T-helper 2 cell (primary cell): ENCODE measurements at regions not wholly inside any gene's neighbourhood (a gene's known extent, or its start where the extent isn't known, plus 50 kb on each side); places are given as distances from the start of the nearest gene placed in this dataset.
"Not testable (repeated sequence)": the region's sequence is repeated elsewhere in the genome, so short reads cannot be mapped to it uniquely, and the experiment has no call there.

ENCODE experiments used
- DNase-seq, 5 experiments: peaks; one replicate each; pipeline versions ENCODE4 v3.0.0 to v3.0.0-alpha.2; 2012 to 2022

DNA sequence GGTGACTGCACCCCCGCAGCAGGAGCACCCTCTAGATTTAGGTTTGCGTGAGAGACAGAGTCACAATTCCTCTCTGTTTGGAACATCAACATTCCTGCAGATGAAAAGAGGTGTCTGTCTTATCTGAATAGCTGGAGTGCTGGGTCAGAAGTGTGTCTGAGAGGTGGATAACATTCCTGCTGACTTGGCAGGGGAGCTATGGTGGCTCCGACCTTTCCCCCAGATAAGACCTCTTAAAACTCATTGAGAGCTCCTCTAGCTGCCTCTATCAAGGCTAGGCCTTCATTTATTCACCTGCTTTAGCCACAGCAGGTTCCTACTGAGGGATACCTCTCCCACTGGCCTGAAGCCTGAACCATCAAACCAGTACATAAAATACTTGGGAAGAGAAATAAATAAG lies 615.5 kb downstream of the LRRC70 start:
- no peak for DNase-seq

DNA sequence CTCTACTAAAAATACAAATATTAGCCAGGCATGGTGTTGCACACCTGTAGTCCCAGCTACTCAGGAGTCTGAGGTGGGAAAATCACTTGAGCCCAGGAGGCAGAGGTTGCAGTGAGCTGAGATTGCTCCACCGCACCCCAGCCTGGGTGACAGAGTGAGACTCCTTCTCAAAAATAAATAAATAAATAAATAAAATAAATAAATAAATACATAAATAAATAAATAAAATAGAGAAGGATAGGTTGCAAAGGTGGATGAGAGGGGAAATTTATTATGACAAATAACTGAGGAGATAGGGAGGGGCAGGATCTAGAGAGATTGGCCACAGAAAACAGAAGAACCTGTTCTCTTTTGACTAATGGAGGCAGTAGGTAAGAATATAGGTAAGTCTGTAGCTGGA lies 601.6 kb downstream of the LRRC70 start:
- DNase-seq: not testable (repeated sequence)

DNA sequence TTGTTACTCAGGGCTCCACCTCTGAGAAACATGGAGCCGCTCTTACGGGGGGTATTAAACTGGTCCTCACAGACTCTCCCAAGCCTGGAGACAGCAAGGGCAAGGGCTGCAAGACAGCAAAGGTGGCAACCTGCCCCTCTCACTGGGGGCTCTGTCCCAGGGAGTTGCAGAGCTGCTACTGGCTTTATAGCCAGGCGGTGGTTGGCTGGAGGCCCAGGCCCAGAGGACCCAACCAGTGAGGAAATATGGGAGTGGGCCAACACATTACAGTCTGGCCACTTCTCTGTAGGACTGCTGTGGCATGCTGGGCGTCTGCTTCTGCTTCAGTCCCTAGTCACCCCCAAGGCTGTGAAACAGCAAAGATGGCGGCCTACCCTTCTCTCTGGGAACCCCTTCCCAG lies 597.2 kb downstream of the LRRC70 start:
- no peak for DNase-seq

DNA sequence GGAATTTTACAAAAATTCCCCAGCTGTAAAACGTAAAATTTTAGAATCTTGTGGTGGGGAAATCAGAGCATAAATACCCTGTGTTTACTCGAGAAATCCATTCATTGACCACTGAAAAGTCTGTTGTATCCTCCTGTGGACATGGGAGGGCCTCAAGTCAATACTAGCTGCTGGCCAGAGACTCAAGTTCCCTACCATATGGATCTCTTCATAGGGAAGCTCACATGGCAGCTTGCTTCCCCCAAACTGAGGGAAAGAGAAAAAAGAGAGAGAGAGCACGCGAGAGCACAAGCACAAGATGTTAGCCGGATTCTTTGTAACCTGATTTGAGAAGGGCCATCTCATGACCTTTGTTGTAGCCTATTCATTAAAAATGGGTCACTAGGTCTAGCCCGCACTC lies 591.9 kb downstream of the LRRC70 start:
- no peak for DNase-seq

DNA sequence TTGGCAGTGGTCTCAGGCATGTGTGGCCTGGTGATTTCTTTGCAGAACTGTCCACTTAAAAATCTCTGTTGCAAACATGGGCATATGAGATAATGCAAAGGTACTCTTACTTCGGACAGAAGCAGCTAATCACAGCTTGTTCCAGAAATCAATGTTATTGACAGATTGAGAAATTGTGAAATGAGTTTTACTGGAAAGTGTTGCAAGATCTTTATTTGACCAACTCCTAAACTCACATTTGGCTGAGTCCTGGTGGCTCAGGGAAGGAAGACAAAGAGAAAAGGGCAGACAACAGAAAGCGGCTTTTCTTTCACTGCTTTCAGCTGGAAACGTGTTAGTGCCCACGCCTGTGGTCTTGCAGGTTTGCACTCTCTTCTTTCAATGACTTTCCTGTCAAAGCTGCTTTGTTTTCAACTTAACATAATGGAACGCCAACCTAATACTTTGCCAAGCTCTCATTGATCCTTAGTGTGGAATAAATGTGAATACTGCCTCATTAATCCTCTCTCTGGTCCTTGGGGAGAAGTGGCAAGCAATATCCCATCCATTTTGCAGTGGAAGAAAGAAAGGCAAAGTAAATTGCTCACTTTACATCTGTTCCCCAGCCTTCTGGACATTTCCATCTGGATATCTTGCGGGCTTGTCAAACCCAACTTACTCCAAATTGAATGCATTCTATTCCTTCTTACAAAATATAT lies 586.4 kb downstream of the LRRC70 start:
- no peak for DNase-seq

DNA sequence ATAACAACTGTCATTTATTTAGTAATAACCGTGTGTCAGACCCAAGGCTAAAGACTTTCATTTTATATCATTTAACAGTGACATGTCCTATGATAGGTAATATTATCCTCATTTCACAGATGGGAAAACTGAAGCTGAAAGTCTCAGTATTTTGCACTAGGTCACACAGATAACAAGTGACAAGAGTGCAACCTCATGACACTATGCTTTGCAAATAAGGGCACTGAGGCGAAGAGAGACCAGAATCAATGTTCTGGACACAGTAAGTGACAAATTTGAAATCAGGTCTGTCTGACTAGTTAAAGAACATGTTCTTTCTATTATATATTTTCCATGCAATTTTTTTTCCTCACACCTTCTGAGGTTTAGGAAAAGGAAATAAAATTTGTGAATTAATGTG lies 585.7 kb downstream of the LRRC70 start:
- DNase-seq: no peak

DNA sequence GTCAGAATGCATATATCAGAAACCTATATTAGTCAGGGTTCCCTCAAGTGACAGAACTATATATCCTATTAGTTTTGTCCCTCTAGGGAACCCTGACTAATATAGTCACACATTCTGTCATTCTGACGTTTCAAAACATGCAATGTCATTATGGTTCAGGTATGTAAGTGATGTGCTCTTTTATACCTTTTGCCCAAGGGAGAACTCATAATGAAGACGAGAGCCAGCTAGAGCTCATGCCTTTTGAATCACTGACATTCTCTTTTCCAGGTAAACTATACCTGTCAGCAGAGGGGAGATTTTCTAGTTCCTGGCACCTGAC lies 576.7 kb downstream of the LRRC70 start:
- DNase-seq: no peak

DNA sequence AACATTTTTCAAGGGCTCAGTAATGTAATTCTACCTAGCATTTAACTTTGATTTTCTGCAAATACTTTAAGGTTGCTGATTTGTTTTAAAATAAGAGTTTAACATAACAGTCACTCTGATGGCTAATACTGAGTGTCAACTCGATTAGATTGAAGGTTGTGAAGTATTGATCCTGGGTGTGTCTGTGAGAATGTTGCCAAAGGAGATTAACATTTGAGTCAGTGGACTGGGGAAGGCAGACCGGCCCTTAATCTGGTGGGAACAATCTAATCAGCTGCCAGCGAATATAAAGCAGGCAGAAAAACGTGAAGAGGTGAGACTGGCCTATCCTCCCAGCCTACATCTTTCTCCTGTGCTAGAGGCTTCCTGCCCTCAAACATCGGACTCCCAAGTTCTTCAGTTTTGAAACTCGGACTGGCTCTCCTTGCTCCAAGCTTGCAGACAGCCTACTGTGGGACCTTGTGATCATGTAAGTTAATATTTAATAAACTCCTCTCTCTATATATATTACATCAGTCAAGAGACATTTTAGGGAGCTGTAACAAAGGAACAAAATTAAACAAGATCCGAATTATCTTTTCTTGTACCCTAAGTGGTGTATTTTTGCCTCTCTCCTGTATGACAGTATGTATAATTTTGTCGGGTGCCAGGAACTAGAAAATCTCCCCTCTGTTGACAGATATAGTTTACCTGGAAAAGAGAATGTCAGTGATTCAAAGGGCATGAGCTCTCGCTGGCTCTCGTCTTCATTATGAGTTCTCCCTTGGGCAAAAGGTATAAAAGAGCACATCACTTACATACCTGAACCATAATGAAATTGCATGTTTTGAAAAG lies 576.1 kb downstream of the LRRC70 start:
- DNase-seq: no peak

DNA sequence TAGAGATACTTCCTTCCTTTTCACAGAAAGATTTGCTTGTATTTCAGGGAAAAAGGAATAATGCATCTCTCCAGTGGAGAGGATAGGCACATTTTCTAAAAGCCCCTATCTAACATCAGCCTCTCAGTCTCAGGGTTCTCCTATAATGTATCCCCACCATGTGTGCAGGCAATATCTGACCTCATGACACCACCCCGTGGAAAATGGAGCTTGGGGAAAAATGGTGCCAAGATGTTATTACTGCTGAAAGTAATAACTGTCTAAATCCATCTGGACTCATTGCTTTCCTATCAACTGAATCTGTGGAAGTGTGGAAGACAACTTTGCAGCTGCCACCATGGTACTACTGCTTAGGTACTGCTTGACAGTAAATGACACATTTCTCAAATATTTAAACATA lies 574.3 kb downstream of the LRRC70 start:
- no peak for DNase-seq

DNA sequence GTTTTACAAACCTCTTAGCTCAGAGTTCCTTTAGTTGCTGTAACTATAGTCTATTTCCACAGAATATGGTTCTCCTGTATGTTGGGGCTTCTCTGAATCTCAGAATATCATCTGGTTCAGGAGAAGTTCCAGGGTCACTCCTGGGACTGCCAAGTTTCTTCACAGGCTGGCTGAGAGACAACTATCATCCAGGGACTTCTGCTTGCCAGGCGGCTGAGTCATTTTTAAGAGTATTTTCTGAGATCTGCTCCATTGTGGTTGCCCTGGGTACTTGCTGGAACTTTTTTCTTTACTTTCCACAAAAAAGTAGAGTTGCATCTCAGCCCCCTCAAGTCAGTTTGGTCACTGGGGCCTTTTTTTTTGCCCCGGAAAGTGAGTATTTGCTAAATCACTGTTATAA lies 566.5 kb downstream of the LRRC70 start:
- DNase-seq: no peak

DNA sequence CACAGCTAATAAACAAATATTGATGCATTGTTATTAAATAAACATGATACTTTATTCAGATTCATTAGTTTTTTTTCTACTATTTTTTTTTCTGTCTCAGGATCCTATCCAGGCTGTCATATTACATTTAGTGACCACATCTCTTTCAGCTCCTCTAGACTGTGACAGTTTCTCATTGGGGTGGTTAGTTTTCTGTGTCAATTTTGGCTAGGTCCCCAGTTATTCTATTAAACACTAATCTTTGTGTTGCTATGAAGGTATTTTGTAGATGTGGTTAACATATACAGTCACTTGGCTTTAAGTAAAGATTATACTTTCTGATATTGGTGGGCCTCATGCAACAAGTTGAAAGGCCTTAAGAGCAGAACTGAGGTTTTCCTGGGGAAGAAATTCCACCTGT lies 563.0 kb downstream of the LRRC70 start:
- no peak for DNase-seq

DNA sequence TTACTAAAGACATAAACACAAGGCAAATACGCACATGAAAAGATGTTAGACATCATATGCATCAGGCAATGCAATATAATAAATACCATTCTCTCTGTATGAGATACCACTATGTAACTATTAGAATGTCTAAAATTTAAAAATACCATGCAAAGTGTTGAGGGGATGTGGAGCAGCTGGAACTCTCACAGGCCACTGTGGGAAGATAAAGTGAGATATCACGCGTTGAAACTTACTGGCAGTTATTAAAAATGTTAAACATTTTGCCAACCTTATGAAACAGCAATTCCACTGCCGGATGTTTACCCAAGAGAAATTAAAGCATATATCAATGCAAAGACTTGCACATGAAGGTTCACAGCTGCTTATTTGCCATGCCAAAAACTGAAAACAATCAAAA lies 556.7 kb downstream of the LRRC70 start:
- no peak for DNase-seq

DNA sequence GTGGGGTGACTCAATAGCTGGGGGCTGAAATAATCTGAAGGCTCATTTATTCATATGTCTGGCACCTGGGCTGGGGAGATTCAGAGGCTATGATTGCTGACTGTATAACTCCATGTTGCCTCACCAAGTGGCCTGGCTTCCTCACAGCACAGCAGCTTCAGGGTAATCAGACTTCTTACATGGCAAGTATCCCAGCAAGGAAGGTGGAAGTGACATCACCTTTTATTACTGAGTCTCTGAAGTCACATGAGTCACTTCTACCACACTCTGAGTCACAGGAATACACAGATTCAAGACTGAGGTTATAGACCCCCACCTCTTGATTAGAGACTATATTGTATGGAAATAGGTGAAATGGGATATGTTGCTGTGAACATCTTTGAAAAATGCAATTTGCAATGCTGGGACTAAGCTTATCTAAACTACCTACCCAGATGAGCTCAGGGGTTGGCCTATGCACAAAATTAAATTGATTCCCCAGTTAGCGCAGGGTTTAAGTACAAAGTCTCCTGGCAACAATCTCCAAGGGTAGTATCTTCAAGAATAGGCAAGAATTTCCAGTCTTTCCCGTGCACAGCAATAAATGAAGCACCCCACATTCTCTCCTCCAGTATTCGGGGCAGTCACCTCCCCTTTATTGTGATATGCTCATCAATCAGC lies 553.1 kb downstream of the LRRC70 start:
- no peak for DNase-seq

DNA sequence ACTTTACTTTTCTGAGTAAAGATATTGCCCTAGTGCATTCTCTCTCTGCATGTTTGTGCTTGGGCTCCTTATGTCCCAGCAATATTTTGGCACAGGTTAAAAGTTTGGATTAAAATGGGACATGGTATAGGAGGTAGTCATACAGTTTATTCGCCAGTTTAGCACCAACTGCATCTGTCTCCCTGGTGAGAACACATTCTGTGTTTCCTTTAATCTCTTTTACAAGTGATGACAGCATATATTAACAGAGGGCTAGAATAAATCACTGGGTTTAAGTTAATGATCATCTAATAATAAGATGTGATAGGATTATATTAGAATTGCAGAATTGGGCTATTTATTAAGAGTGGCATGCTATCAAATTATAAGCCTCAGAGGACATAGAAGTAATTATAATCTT lies 550.1 kb downstream of the LRRC70 start:
- no peak for DNase-seq

DNA sequence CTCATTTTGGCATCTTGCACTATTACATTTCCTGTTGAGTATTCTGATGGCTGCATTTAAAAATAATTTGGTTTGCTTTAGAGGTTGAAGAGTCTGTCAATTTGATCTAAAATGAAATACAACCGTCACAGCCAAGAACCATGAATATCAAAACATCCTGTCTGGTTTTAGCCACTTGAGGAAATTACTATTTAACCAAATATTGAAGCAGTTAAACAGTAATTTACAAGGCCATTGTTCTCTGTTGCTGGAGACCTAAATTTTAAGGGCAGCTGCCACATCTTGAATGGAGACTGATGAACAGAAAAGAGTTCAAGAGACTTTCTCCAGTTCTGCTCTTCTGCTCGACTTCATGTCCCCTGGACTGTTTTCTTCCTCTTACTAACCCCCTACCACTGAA lies 549.4 kb downstream of the LRRC70 start:
- DNase-seq: no peak

DNA sequence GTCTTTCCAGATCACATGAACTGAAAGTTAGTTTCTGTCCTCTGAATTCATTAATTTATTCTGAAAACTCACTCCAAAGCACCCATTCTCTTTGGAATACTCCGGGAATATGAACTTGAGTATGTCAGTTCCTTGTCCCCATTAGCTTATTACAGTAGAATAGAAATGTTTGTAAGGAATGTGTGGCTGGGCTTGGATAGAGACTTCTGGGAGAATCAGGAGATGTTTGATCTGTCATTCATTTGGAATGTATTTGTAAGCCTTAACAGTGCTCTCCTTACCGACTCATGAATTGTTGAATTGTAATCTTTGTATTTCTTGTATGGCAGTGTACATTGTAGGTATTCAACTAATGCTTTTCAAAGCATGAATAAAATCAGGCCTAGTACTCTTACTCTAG lies 548.4 kb downstream of the LRRC70 start:
- no peak for DNase-seq

DNA sequence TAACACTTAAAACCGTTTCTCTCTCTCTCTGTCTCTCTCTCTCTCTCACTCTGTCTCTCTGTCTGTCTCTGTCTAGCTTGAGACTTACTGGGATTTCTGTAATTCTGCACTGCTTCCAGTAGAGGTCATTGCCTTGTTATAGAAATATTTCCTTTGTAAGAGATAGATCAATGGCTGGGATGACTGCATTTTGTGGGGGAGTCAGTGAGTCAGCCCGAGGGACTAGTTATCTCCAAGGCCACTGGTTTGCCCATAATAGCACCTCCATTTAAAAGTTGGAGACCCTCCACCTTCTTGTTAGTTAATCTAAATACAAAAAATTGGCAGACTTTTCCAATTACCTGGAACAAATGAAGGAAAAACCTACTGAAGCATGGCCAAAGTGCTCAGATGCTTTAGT lies 547.2 kb downstream of the LRRC70 start:
- DNase-seq: peak in 1 of 5 experiments; percentile 4

DNA sequence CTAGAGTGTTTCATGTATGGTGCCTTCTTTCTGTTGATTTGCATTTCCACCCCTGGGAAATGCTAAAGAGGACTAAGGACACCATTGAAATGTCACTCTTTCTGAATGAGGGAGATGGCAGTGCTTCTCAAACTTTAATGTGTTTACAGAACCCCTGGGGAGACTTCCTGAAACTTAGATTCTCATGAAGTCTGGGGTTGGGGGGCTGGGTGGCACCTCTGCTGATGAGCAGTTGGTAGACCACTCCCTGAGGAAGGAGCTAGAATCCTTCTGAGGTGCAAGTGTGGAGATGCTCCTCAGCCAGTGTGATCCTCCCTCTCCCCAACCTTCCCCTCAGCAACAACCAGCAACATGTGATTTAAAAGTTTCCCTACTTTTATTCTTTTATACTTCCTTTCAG lies 546.8 kb downstream of the LRRC70 start:
- DNase-seq: no peak

DNA sequence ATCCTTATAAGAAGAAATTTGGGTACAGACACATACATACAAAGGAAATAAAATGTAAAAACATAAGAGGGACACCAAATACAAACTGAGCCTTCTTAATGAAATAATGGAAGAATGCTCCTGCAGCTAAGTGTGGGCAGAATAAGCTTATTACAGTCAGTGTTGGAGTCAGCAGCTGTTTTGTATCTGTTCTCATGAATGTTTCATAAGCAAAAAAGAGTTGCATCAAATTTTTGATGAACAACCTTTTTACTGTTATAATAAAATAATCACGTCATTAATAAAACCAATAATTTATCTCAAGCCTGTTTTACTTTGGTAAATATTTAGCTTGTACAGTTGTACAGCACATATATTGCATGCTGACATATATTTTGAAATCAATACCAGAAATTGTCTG lies 545.6 kb downstream of the LRRC70 start:
- DNase-seq: no peak

DNA sequence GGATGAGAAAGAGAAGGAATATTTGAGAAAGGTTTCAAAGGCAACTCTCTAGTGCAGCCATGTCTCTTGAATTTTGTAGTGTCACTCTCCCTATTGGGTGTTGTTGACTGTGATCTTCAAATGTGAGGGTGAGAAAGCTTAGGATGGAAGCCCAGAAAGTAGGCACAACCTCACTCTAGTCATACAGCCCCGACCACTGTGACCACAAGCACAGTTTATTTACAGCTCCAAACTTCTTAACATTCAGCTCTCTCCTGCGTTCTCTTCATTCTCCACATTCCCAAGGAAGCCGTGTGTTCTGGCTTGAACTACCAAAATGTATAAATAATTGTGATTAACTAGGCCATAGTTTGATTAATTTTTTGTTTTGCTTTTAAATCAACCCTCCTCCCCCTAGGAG lies 542.9 kb downstream of the LRRC70 start:
- no peak for DNase-seq

DNA sequence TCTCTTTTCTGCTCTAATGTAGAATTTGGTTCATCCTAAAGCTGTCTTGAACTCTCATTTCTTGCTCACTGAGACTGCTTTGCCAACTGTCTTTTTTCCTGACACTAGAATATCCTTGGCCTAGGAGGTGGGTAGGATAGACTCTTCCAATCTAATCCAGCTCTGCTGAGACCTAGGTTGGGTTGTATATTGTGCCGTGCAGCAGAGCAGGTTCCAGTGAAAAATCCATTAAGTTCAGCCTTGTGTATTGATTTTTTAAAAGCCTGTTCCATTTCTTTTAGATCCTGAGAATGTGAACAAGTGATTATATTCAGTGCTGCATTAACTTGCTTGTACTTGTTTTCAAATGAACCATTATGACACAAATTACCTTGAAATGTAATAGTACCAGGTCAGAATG lies 539.6 kb downstream of the LRRC70 start:
- DNase-seq: no peak

DNA sequence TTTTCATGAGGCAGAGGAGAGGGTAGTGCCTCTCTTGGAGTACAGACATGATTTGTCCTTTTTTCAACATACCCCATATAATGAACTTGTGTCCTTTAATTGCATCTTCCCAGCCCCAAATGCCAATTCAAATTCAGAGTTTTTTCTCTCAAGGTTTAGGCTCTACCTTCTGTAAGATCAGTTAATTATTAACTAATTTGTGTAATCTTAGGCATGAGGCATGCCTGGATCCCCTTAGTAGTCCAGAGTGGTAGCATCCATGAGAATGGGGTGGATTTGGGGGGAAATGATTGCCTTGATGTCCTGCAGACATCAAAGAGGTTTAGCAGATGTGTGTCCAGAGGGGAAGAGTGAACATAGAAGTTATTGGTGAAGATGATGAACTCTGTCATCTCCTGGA lies 533.3 kb downstream of the LRRC70 start:
- no peak for DNase-seq

DNA sequence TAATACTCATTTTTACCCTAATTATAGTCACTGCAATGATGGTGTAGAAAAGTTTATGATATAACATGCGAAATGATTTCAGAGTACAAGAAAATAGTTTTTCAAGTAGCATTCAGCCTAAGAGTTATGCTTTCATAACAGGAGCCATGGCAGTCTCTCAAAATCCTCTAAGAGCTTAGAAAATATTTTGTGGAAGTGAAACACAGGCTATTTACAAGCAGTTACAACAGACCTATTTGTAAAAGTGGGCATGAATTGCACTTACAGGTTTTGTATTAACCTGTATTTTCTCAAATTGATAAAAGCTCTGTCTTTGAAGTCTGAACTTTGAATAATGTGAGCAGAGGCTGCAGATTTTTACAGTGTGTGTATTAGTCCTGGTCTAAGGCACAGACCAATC lies 523.3 kb downstream of the LRRC70 start:
- no peak for DNase-seq

DNA sequence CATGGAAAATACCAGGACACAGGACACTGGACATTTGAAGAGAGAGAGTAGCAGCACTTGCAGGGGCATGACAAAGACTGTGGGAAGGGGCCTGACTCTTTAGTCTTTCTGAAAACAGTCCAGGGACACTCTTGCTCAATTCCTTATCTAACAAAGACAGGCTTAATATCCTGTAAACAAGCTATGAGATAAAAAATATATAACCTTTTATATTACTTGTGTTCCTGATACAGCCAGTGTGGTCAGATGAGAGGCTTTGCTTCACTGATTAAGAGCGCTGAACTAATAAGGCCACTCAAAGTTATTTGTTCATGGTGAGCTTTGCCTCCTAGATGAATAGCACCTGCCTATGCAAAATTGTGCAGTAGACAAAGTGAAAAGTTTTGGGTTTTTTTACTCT lies 518.7 kb downstream of the LRRC70 start:
- DNase-seq: no peak
